ENCODE measurements at regions not wholly inside any gene's neighbourhood (a gene's known extent, or its start where the extent isn't known, plus 50 kb on each side); places are given as distances from the start of the nearest gene placed in this dataset.
A peak's percentile ranks its signal among the peaks of the same experiment; 100 is the strongest.
"Not testable (repeated sequence)": the region's sequence is repeated elsewhere in the genome, so short reads cannot be mapped to it uniquely, and the experiment has no call there.

GRCh38 chr9:62526306-62526705, 1336.5 kb downstream of the SPATA31A7 start:
- not testable (repeated sequence) for H3K36me3 ChIP-seq (ENCODE audit: insufficient read depth, low read length); H3K27ac ChIP-seq (ENCODE audit: low read depth, low read length, poor library complexity, severe bottlenecking); H3K4me1 ChIP-seq (ENCODE audit: insufficient read depth, low read length, severe bottlenecking); H3K4me3 ChIP-seq (ENCODE audit: low read depth, low read length, poor library complexity, severe bottlenecking); H3K27me3 ChIP-seq (ENCODE audit: insufficient read depth, low read length); H4K20me1 ChIP-seq (ENCODE audit: insufficient read depth, low read length); H3K4me2 ChIP-seq (ENCODE audit: low read length); H3K9ac ChIP-seq (ENCODE audit: low read length); H2AFZ ChIP-seq (ENCODE audit: low read length); H3F3A ChIP-seq (ENCODE audit: insufficient read depth, low read length); H3K9me3 ChIP-seq (ENCODE audit: low read length); H3K9me2 ChIP-seq (ENCODE audit: low read depth, low read length); H3K79me2 ChIP-seq (ENCODE audit: insufficient read depth, low read length)

DNA sequence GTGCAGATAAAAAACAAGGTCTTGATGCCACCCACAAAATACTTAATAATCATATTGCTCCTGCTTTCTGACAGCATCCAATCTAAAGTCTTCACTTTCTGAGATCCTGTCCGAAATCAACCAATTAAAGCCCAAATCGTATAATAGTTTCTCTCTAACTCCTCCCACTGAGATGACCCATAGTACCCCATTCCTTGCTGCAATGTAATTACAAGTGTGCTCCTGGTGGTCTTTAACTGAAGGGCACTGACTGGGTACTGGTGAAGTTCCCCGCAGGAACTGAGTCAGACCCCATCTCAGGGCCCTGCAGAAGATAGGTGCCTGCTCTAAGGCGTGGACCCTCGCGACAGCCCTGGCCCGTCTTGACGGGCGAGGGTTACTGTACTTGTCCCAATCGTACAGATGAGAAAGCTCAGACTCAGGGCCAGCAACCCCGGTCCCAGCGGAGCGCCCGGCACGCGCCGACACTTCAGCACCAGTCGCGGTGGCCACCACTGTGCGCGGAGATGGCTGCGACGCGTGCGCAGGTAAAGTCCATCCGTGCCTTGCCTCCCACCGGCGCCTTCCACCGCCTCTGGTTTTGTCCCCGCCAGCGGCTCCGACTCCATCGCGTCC, 1342.4 kb downstream of the SPATA31A7 start:
- not testable (repeated sequence) for H3K36me3 ChIP-seq (ENCODE audit: insufficient read depth, low read length); H3K4me2 ChIP-seq (ENCODE audit: low read length)
- peak overlapping the region; percentile 52 for H3K4me3 ChIP-seq (ENCODE audit: low read depth, low read length, poor library complexity, severe bottlenecking)

DNA sequence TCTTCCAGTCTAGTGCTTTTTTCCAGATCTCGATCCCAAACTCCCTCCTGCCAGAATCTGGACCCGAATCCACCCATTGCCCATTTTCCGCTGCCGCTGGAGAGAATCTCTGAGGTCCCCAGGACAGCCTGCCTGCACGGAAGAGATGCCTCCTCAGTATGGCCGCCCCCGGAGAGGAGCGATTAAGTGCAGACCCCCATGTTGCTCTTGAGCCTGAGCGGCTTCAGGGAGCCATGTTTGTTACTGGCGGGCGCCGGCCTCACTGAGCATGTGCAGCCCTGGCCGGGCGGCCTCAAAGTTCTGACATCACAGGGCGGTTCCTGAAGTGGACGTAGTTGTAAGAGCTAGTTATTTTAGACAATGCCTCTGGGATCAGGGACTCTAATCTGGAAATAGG, 1342.9 kb downstream of the SPATA31A7 start:
- H3F3A ChIP-seq (ENCODE audit: insufficient read depth, low read length); H3K4me2 ChIP-seq (ENCODE audit: low read length): not testable (repeated sequence)
- H3K4me3 ChIP-seq (ENCODE audit: low read depth, low read length, poor library complexity, severe bottlenecking) = peak overlapping the region; percentile 52

More for the DNA sequence above, 1342.4 kb downstream of the SPATA31A7 start:
- H3K79me2 ChIP-seq (ENCODE audit: insufficient read depth, low read length); H3K27me3 ChIP-seq (ENCODE audit: insufficient read depth, low read length); H3K9ac ChIP-seq (ENCODE audit: low read length); H3K9me3 ChIP-seq (ENCODE audit: low read length); H3F3A ChIP-seq (ENCODE audit: insufficient read depth, low read length); H4K20me1 ChIP-seq (ENCODE audit: insufficient read depth, low read length); H2AFZ ChIP-seq (ENCODE audit: low read length); H3K4me1 ChIP-seq (ENCODE audit: insufficient read depth, low read length, severe bottlenecking); H3K27ac ChIP-seq (ENCODE audit: low read depth, low read length, poor library complexity, severe bottlenecking); H3K9me2 ChIP-seq (ENCODE audit: low read depth, low read length): not testable (repeated sequence)

DNA sequence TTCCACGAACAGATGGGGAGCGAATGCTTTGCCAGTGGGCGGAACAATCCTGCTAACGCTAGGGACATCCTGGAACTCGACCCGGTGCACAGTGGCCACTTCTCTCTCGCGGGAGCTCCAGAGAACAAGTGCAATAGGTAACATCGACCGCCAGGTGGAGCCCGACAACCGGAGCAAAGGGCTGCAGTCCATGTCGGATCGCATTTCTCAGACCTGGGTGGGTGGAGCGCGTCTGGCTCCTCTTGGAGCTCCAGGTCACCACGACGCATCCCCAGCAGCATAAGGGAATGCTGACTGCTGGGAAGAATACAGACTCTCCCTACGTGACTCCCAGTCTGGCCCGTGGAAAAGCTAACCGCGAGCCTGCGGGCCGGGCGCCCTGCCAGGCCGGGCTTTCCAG, 1360.7 kb downstream of the SPATA31A7 start:
- H3K9ac ChIP-seq (ENCODE audit: low read length) = not testable (repeated sequence)

More for the DNA sequence above, 1342.9 kb downstream of the SPATA31A7 start:
- not testable (repeated sequence) for H3K9me3 ChIP-seq (ENCODE audit: low read length); H3K9ac ChIP-seq (ENCODE audit: low read length); H4K20me1 ChIP-seq (ENCODE audit: insufficient read depth, low read length); H3K79me2 ChIP-seq (ENCODE audit: insufficient read depth, low read length); H3K4me1 ChIP-seq (ENCODE audit: insufficient read depth, low read length, severe bottlenecking); H2AFZ ChIP-seq (ENCODE audit: low read length); H3K27me3 ChIP-seq (ENCODE audit: insufficient read depth, low read length); H3K27ac ChIP-seq (ENCODE audit: low read depth, low read length, poor library complexity, severe bottlenecking); H3K9me2 ChIP-seq (ENCODE audit: low read depth, low read length); H3K36me3 ChIP-seq (ENCODE audit: insufficient read depth, low read length)

GRCh38 chr9:62560603-62561002, 1370.8 kb downstream of the SPATA31A7 start:
- not testable (repeated sequence) for H3K36me3 ChIP-seq (ENCODE audit: insufficient read depth, low read length); H3K27me3 ChIP-seq (ENCODE audit: insufficient read depth, low read length); H4K20me1 ChIP-seq (ENCODE audit: insufficient read depth, low read length); H2AFZ ChIP-seq (ENCODE audit: low read length); H3K9me3 ChIP-seq (ENCODE audit: low read length); H3F3A ChIP-seq (ENCODE audit: insufficient read depth, low read length); H3K4me3 ChIP-seq (ENCODE audit: low read depth, low read length, poor library complexity, severe bottlenecking); H3K4me1 ChIP-seq (ENCODE audit: insufficient read depth, low read length, severe bottlenecking); H3K9ac ChIP-seq (ENCODE audit: low read length); H3K27ac ChIP-seq (ENCODE audit: low read depth, low read length, poor library complexity, severe bottlenecking); H3K4me2 ChIP-seq (ENCODE audit: low read length); H3K9me2 ChIP-seq (ENCODE audit: low read depth, low read length); H3K79me2 ChIP-seq (ENCODE audit: insufficient read depth, low read length)

More for the DNA sequence above, 1360.7 kb downstream of the SPATA31A7 start:
- not testable (repeated sequence) for H3K4me1 ChIP-seq (ENCODE audit: insufficient read depth, low read length, severe bottlenecking); H3K9me3 ChIP-seq (ENCODE audit: low read length); H3K4me2 ChIP-seq (ENCODE audit: low read length); H2AFZ ChIP-seq (ENCODE audit: low read length); H3K27ac ChIP-seq (ENCODE audit: low read depth, low read length, poor library complexity, severe bottlenecking); H3K79me2 ChIP-seq (ENCODE audit: insufficient read depth, low read length); H3K36me3 ChIP-seq (ENCODE audit: insufficient read depth, low read length); H3K27me3 ChIP-seq (ENCODE audit: insufficient read depth, low read length); H3K4me3 ChIP-seq (ENCODE audit: low read depth, low read length, poor library complexity, severe bottlenecking); H4K20me1 ChIP-seq (ENCODE audit: insufficient read depth, low read length); H3F3A ChIP-seq (ENCODE audit: insufficient read depth, low read length); H3K9me2 ChIP-seq (ENCODE audit: low read depth, low read length)

- H3K27ac ChIP-seq (ENCODE audit: low read depth, low read length, poor library complexity, severe bottlenecking); H3F3A ChIP-seq (ENCODE audit: insufficient read depth, low read length); H3K4me3 ChIP-seq (ENCODE audit: low read depth, low read length, poor library complexity, severe bottlenecking); H3K79me2 ChIP-seq (ENCODE audit: insufficient read depth, low read length); H3K36me3 ChIP-seq (ENCODE audit: insufficient read depth, low read length); H3K9me2 ChIP-seq (ENCODE audit: low read depth, low read length); H3K4me1 ChIP-seq (ENCODE audit: insufficient read depth, low read length, severe bottlenecking); H4K20me1 ChIP-seq (ENCODE audit: insufficient read depth, low read length); H3K4me2 ChIP-seq (ENCODE audit: low read length); H3K9me3 ChIP-seq (ENCODE audit: low read length); H2AFZ ChIP-seq (ENCODE audit: low read length); H3K27me3 ChIP-seq (ENCODE audit: insufficient read depth, low read length); H3K9ac ChIP-seq (ENCODE audit: low read length): not testable (repeated sequence)
These were observed 1375.3 kb downstream of the SPATA31A7 start for GRCh38 chr9:62565132-62565531.

GRCh38 chr9:62566430-62566829, 1376.6 kb downstream of the SPATA31A7 start:
- H3K4me1 ChIP-seq (ENCODE audit: insufficient read depth, low read length, severe bottlenecking); H3K27me3 ChIP-seq (ENCODE audit: insufficient read depth, low read length); H2AFZ ChIP-seq (ENCODE audit: low read length); H3K4me3 ChIP-seq (ENCODE audit: low read depth, low read length, poor library complexity, severe bottlenecking); H3F3A ChIP-seq (ENCODE audit: insufficient read depth, low read length); H4K20me1 ChIP-seq (ENCODE audit: insufficient read depth, low read length); H3K79me2 ChIP-seq (ENCODE audit: insufficient read depth, low read length); H3K9me3 ChIP-seq (ENCODE audit: low read length); H3K4me2 ChIP-seq (ENCODE audit: low read length); H3K36me3 ChIP-seq (ENCODE audit: insufficient read depth, low read length); H3K27ac ChIP-seq (ENCODE audit: low read depth, low read length, poor library complexity, severe bottlenecking); H3K9me2 ChIP-seq (ENCODE audit: low read depth, low read length); H3K9ac ChIP-seq (ENCODE audit: low read length): not testable (repeated sequence)

DNA sequence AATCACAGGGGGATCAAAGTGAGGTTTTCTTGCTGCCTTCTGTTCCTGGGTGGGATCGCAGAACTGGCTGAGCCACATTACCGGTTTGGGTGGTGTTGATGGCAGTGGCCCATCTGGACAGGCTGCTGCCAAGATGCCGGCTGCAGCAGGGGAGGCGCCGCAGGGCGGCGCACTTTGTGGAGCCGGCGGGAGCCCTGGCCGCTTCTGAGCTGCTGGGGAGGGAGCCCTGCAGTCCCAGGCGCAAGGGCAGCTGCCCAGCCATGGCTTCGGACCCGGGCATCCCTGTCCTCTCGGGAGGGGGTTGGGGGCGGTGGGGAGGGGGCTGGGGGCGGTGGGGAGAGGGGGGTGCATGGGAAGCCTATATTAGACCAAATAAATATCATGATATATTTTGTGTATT, 1407.3 kb downstream of the SPATA31A7 start:
- not testable (repeated sequence) for H3K36me3 ChIP-seq (ENCODE audit: insufficient read depth, low read length); H3K4me1 ChIP-seq (ENCODE audit: insufficient read depth, low read length, severe bottlenecking); H4K20me1 ChIP-seq (ENCODE audit: insufficient read depth, low read length); H3K9ac ChIP-seq (ENCODE audit: low read length); H3K79me2 ChIP-seq (ENCODE audit: insufficient read depth, low read length); H3K27me3 ChIP-seq (ENCODE audit: insufficient read depth, low read length); H3F3A ChIP-seq (ENCODE audit: insufficient read depth, low read length); H2AFZ ChIP-seq (ENCODE audit: low read length); H3K4me2 ChIP-seq (ENCODE audit: low read length); H3K27ac ChIP-seq (ENCODE audit: low read depth, low read length, poor library complexity, severe bottlenecking); H3K4me3 ChIP-seq (ENCODE audit: low read depth, low read length, poor library complexity, severe bottlenecking); H3K9me3 ChIP-seq (ENCODE audit: low read length); H3K9me2 ChIP-seq (ENCODE audit: low read depth, low read length)
